SK-N-SH (cell line): ENCODE measurements at regions not wholly inside any gene's neighbourhood (a gene's known extent, or its start where the extent isn't known, plus 50 kb on each side); places are given as distances from the start of the nearest gene placed in this dataset.

Experiments
- CTCF ChIA-PET: fragments of 300-600, 350-600 bp; formaldehyde crosslinking; extraction: SDS; loops from one replicate; lab custom pipeline; 2021; lab: Yijun Ruan, JAX
- POLR2A ChIA-PET: fragments of 350-600 bp; sonication (Branson Sonifier 250); formaldehyde crosslinking; extraction: SDS; loops from one replicate; lab custom pipeline; 2020; ENCODE audit warnings: antibody characterized with exemption, inconsistent platforms; lab: Yijun Ruan, JAX
- DNase-seq: peaks from one replicate; pipeline ENCODE4 v3.0.0; 2012
- H2AFZ ChIP-seq: fragments of 200-600 bp; sonication (generic); 2 replicates; pipeline ENCODE4 v1.8.1; 2016; ENCODE audit warnings: antibody characterized with exemption, mild to moderate bottlenecking, low read depth
- H3F3A ChIP-seq: fragments of 200-600 bp; sonication (generic); replicated peaks from 2 replicates; pipeline ENCODE3; 2016; ENCODE audit warnings: antibody characterized with exemption, mild to moderate bottlenecking; ENCODE audit not compliant: insufficient read depth
- H3K27ac ChIP-seq, 2 experiments: fragments of 200-500 bp in 1 of 2; fragments of 200-600 bp in 1 of 2; sonication (Bioruptor generic) in 1 of 2; sonication (generic), shearing (Covaris generic) in 1 of 2; 2 replicates each; pipeline versions ENCODE4 v1.5.1 to v1.6.1; 2014 to 2016; ENCODE audit warnings: low read depth in 2 of 2, inconsistent platforms in 1 of 2, low read length in 1 of 2, mild to moderate bottlenecking in 1 of 2, mixed read lengths in 1 of 2
- H3K27me3 ChIP-seq: fragments of 200-600 bp; sonication (generic), shearing (Covaris generic); 2 replicates; pipeline ENCODE4 v1.6.1; 2016; ENCODE audit warnings: mixed run types; ENCODE audit not compliant: insufficient read depth
- H3K36me3 ChIP-seq, 2 experiments: fragments of 200-500 bp in 1 of 2; fragments of 200-600 bp in 1 of 2; sonication (Bioruptor generic) in 1 of 2; sonication (generic) in 1 of 2; replicated peaks in 1 of 2; 2 replicates each; pipeline versions ENCODE3 to v1.5.1; 2014 to 2016; ENCODE audit warnings: low read length in 1 of 2, mild to moderate bottlenecking in 1 of 2; ENCODE audit not compliant: insufficient read depth in 2 of 2, control insufficient read depth in 1 of 2
- H3K4me1 ChIP-seq, 2 experiments: fragments of 200-500 bp in 1 of 2; fragments of 200-600 bp in 1 of 2; sonication (Bioruptor generic) in 1 of 2; sonication (generic), shearing (Covaris generic) in 1 of 2; 2 replicates each; pipeline versions ENCODE4 v1.5.1 to v1.6.1; 2014 to 2016; ENCODE audit warnings: low read depth in 1 of 2, low read length in 1 of 2, mixed run types in 1 of 2; ENCODE audit not compliant: insufficient read depth in 2 of 2, control insufficient read depth in 1 of 2
- H3K4me2 ChIP-seq: fragments of 200-600 bp; sonication (generic), shearing (Covaris generic); 2 replicates; pipeline ENCODE4 v1.6.1; 2017; ENCODE audit warnings: mixed run types
- H3K4me3 ChIP-seq, 2 experiments: fragments of 200-500 bp in 1 of 2; fragments of 200-600 bp in 1 of 2; sonication (Bioruptor generic) in 1 of 2; sonication (generic), shearing (Covaris generic) in 1 of 2; 2 replicates each; pipeline versions ENCODE4 v1.5.1 to v1.8.1; 2014 to 2016; ENCODE audit warnings: low read depth in 2 of 2, inconsistent platforms in 1 of 2, low read length in 1 of 2, mild to moderate bottlenecking in 1 of 2, mixed read lengths in 1 of 2, moderate library complexity in 1 of 2
- H3K79me2 ChIP-seq: fragments of 200-600 bp; sonication (generic); 2 replicates; pipeline ENCODE4 v1.8.1; 2017; ENCODE audit warnings: mild to moderate bottlenecking; ENCODE audit not compliant: insufficient read depth
- H3K9ac ChIP-seq: fragments of 200-600 bp; sonication (generic); 2 replicates; pipeline ENCODE4 v1.6.1; 2017; ENCODE audit warnings: mixed run types
- H3K9me2 ChIP-seq: fragments of 200-600 bp; sonication (generic); 2 replicates; pipeline ENCODE4 v1.6.1; 2017; ENCODE audit warnings: mixed run types
- H3K9me3 ChIP-seq: fragments of 200-600 bp; sonication (generic); 2 replicates; pipeline ENCODE4 v1.6.1; 2017; ENCODE audit warnings: mixed run types, mild to moderate bottlenecking, moderate library complexity
- H4K20me1 ChIP-seq: fragments of 200-600 bp; sonication (generic); 2 replicates; pipeline ENCODE4 v1.6.1; 2017; ENCODE audit warnings: mild to moderate bottlenecking, mixed run types; ENCODE audit not compliant: insufficient read depth
- CHD2 ChIP-seq: fragments of 150-350 bp; IDR thresholded peaks from 2 replicates; pipeline ENCODE4 v1.6.1; 2018; ENCODE audit warnings: low read length; ENCODE audit not compliant: partially characterized antibody
- ELF1 ChIP-seq: IDR thresholded peaks from 2 replicates; pipeline ENCODE4 v1.4.0; 2012
- EZH2phosphoT487 ChIP-seq: fragments of 200-600 bp; sonication (generic); IDR thresholded peaks from 2 replicates; pipeline ENCODE4 v1.6.1; 2017; ENCODE audit warnings: low read depth, mixed run types, mild to moderate bottlenecking, antibody characterized with exemption, moderate library complexity, borderline replicate concordance
- FOSL2 ChIP-seq: IDR thresholded peaks from 2 replicates; pipeline ENCODE4 v1.4.0; 2012; ENCODE audit warnings: low read depth, mild to moderate bottlenecking, moderate library complexity, borderline replicate concordance
- FOXM1 ChIP-seq: IDR thresholded peaks from 2 replicates; pipeline ENCODE4 v1.4.0; 2012; ENCODE audit warnings: low read depth, mild to moderate bottlenecking
- GABPA ChIP-seq: IDR thresholded peaks from 2 replicates; pipeline ENCODE4 v1.4.0; 2012; ENCODE audit warnings: low read depth, mild to moderate bottlenecking
- GATA2 ChIP-seq: sonication (generic); formaldehyde crosslinking; IDR thresholded peaks from 2 replicates; pipeline ENCODE4 v1.5.0; 2020; ENCODE audit warnings: mild to moderate bottlenecking, missing genetic modification reagents
- IRF3 ChIP-seq: fragments of 150-350 bp; IDR thresholded peaks from 2 replicates; pipeline ENCODE4 v1.6.1; 2016; ENCODE audit warnings: mild to moderate bottlenecking, low read depth, low read length
- MAX ChIP-seq: IDR thresholded peaks from 2 replicates; pipeline ENCODE4 v1.4.0; 2012; ENCODE audit warnings: low read depth
- MEF2A ChIP-seq: IDR thresholded peaks from 2 replicates; pipeline ENCODE4 v1.4.0; 2012; ENCODE audit warnings: low read depth, borderline replicate concordance
- MXI1 ChIP-seq: IDR thresholded peaks from 2 replicates; pipeline ENCODE4 v1.6.1; 2012; ENCODE audit warnings: mild to moderate bottlenecking, low read depth, low read length, improper control_type of control experiment
- NFIC ChIP-seq: IDR thresholded peaks from 2 replicates; pipeline ENCODE4 v1.4.0; 2012; ENCODE audit warnings: borderline replicate concordance
- NRF1 ChIP-seq: IDR thresholded peaks from 2 replicates; pipeline ENCODE4 v1.6.1; 2012; ENCODE audit warnings: low read depth, mild to moderate bottlenecking, low read length
- PBX3 ChIP-seq: IDR thresholded peaks from 2 replicates; pipeline ENCODE4; 2012
- RCOR1 ChIP-seq: fragments of 150-350 bp; IDR thresholded peaks from 2 replicates; pipeline ENCODE4 v1.6.1; 2017; ENCODE audit warnings: antibody characterized with exemption, low read length
- RFX5 ChIP-seq: IDR thresholded peaks from 2 replicates; pipeline ENCODE4 v1.6.1; 2012; ENCODE audit warnings: mild to moderate bottlenecking, improper control_type of control experiment, low read length
- SIN3A ChIP-seq: IDR thresholded peaks from 2 replicates; pipeline ENCODE4 v1.6.1; 2012; ENCODE audit warnings: low read depth, mild to moderate bottlenecking, low read length, moderate library complexity, borderline replicate concordance
- TCF12 ChIP-seq: IDR thresholded peaks from 2 replicates; pipeline ENCODE4 v1.4.0; 2012
- USF1 ChIP-seq: IDR thresholded peaks from 2 replicates; pipeline ENCODE4 v1.4.0; 2012; ENCODE audit warnings: low read depth, borderline replicate concordance
- YY1 ChIP-seq: IDR thresholded peaks from 2 replicates; pipeline ENCODE4 v1.4.0; 2012; ENCODE audit warnings: low read depth, mild to moderate bottlenecking
- ZBTB33 ChIP-seq: IDR thresholded peaks from 2 replicates; pipeline ENCODE4 v1.4.0; 2012; ENCODE audit warnings: low read depth, borderline replicate concordance
- WGBS: methylation state at CpG from one replicate; pipeline ENCODE4 v1.1.6; 2017; ENCODE audit warnings: low lambda C conversion rate; 5-methylcytosine and 5-hydroxymethylcytosine counted together

- ChIA-PET CTCF (no interaction called here), POLR2A (no interaction called here)
- Histone ChIP-seq H3K36me3 (no peaks in the 10 kb centered on the region), H3K4me3 (no peak overlapping the region), H3K9ac (no peak overlapping the region), H3K4me2 (no peak overlapping the region), H3K9me3 (no peaks in the 10 kb centered on the region), H3K27ac (no peak overlapping the region), H3K79me2 (no peaks in the 10 kb centered on the region), H2AFZ (no peak overlapping the region), H3F3A (no peaks in the 10 kb centered on the region), H3K27me3 (no peaks in the 10 kb centered on the region), H3K4me1 (no peaks in the 10 kb centered on the region; a peak in 1 of 4 replicates), H4K20me1 (no peaks in the 10 kb centered on the region), H3K9me2 (no peaks in the 10 kb centered on the region)
- DNase-seq, result no peak
- no peak for TF ChIP-seq NFIC
- no peak for TF ChIP-seq MXI1
- no peak for TF ChIP-seq PBX3
- no peak for TF ChIP-seq NRF1
- TF ChIP-seq YY1, result no peak
- no peak for TF ChIP-seq ZBTB33
- TF ChIP-seq GABPA, result no peak
- no peak for TF ChIP-seq FOSL2
- no peak for TF ChIP-seq RCOR1
- no peak for TF ChIP-seq SIN3A
- no peak for TF ChIP-seq ELF1
- no peak for TF ChIP-seq USF1
- TF ChIP-seq MEF2A, result no peak
- TF ChIP-seq IRF3, result no peak
These were observed 85.8 kb upstream of the ST6GALNAC5 start for GRCh38 chr1:76781447-76781846.

GRCh38 chr1:76782809-76783208 is 84.5 kb upstream of the ST6GALNAC5 start:
- H2AFZ ChIP-seq, result no peak overlapping the region
- TF ChIP-seq NFIC, result no peak
- no peak for TF ChIP-seq FOSL2
- TF ChIP-seq CHD2, result no peak
- TF ChIP-seq USF1, result no peak
- no peak for TF ChIP-seq EZH2phosphoT487
- TF ChIP-seq PBX3, result no peak
- TF ChIP-seq GABPA, result no peak
- no peak for TF ChIP-seq TCF12
- no peak for TF ChIP-seq GATA2 (CRISPR knock-in tag)
- no peak for TF ChIP-seq RFX5
- no peak for TF ChIP-seq MAX
- no peak for TF ChIP-seq FOXM1
- POLR2A ChIA-PET, result no interaction called here
- no peak for DNase-seq
- H3K4me1 ChIP-seq, result no peaks in the 10 kb centered on the region; a peak in 1 of 4 replicates
- no peaks in the 10 kb centered on the region for H3K27me3 ChIP-seq
- no peak overlapping the region for H3K27ac ChIP-seq
- no peaks in the 10 kb centered on the region for H3F3A ChIP-seq
- no peaks in the 10 kb centered on the region for H4K20me1 ChIP-seq
- H3K79me2 ChIP-seq, result no peaks in the 10 kb centered on the region
- no peak overlapping the region for H3K4me3 ChIP-seq
- WGBS, result 54% methylated on average over 1 of the region's 1 CpG
- CTCF ChIA-PET, result interaction anchor here (1.4 kb wide), 1 partner anchor 17 kb away, joined by 3 read pairs; no protein-coding TSS in a partner anchor
- no peaks in the 10 kb centered on the region for H3K36me3 ChIP-seq
- H3K4me2 ChIP-seq, result no peak overlapping the region
- H3K9ac ChIP-seq, result no peak overlapping the region
- no peaks in the 10 kb centered on the region for H3K9me2 ChIP-seq
- no peaks in the 10 kb centered on the region for H3K9me3 ChIP-seq
